GF-D8 (cell line): ENCODE measurements at regions not wholly inside any gene's neighbourhood (a gene's known extent, or its start where the extent isn't known, plus 50 kb on each side); places are given as distances from the start of the nearest gene placed in this dataset.
"Not testable (repeated sequence)": the region's sequence is repeated elsewhere in the genome, so short reads cannot be mapped to it uniquely, and the experiment has no call there.

Source experiments
- DNase-seq: peaks from one replicate; lab custom pipeline; 2025; lab: John Stamatoyannopoulos, UW

- DNase-seq = no peak
These were observed 324.2 kb downstream of the RAD51AP2 start for GRCh38 chr2:17194083-17194482.

GRCh38 chr2:17193433-17193890, 324.8 kb downstream of the RAD51AP2 start:
- not testable (repeated sequence) for DNase-seq

- no peak for DNase-seq
These were observed 327.0 kb downstream of the RAD51AP2 start for GRCh38 chr2:17191223-17191622.

GRCh38 chr2:17190527-17190926, 327.7 kb downstream of the RAD51AP2 start:
- no peak for DNase-seq

- DNase-seq = no peak
These were observed 329.5 kb downstream of the RAD51AP2 start for GRCh38 chr2:17188721-17189120.

GRCh38 chr2:17184512-17184911, 333.7 kb downstream of the RAD51AP2 start:
- DNase-seq = no peak

- no peak for DNase-seq
These were observed 335.8 kb downstream of the RAD51AP2 start for GRCh38 chr2:17182399-17182798.

- DNase-seq = no peak
These were observed 337.0 kb downstream of the RAD51AP2 start for GRCh38 chr2:17181051-17181752.

- DNase-seq = no peak
These were observed 339.0 kb downstream of the RAD51AP2 start for GRCh38 chr2:17179145-17179808.

- DNase-seq = no peak
These were observed 341.2 kb downstream of the RAD51AP2 start for GRCh38 chr2:17177088-17177487.

- DNase-seq = no peak
These were observed 346.7 kb downstream of the RAD51AP2 start for GRCh38 chr2:17171446-17172049.

GRCh38 chr2:17166506-17166905, 351.7 kb downstream of the RAD51AP2 start:
- no peak for DNase-seq

- DNase-seq = no peak
These were observed 353.7 kb downstream of the RAD51AP2 start for GRCh38 chr2:17164550-17164949.

GRCh38 chr2:17163638-17164037, 354.6 kb downstream of the RAD51AP2 start:
- no peak for DNase-seq

GRCh38 chr2:17162713-17163112, 355.5 kb downstream of the RAD51AP2 start:
- DNase-seq = no peak

GRCh38 chr2:17160594-17160993, 357.6 kb downstream of the RAD51AP2 start:
- DNase-seq = no peak

GRCh38 chr2:17156086-17156485, 362.2 kb downstream of the RAD51AP2 start:
- DNase-seq = no peak

GRCh38 chr2:17149945-17150344, 368.3 kb downstream of the RAD51AP2 start:
- no peak for DNase-seq

GRCh38 chr2:17148407-17149145, 369.7 kb downstream of the RAD51AP2 start:
- DNase-seq = no peak

GRCh38 chr2:17146358-17146757, 371.9 kb downstream of the RAD51AP2 start:
- no peak for DNase-seq

- no peak for DNase-seq
These were observed 381.4 kb downstream of the RAD51AP2 start for GRCh38 chr2:17136877-17137276.

GRCh38 chr2:17136231-17136630, 382.0 kb downstream of the RAD51AP2 start:
- DNase-seq = no peak
